HG03060 (cell line): ENCODE measurements at regions not wholly inside any gene's neighbourhood (a gene's known extent, or its start where the extent isn't known, plus 50 kb on each side); places are given as distances from the start of the nearest gene placed in this dataset.

ENCODE experiments used
- ATAC-seq: cut with Tn5 transposase; IDR thresholded peaks from one replicate; pipeline ENCODE4 v1.9.1; 2021; ENCODE audit warnings: low read depth, moderate number of reproducible peaks; ENCODE audit not compliant: unreplicated experiment

DNA sequence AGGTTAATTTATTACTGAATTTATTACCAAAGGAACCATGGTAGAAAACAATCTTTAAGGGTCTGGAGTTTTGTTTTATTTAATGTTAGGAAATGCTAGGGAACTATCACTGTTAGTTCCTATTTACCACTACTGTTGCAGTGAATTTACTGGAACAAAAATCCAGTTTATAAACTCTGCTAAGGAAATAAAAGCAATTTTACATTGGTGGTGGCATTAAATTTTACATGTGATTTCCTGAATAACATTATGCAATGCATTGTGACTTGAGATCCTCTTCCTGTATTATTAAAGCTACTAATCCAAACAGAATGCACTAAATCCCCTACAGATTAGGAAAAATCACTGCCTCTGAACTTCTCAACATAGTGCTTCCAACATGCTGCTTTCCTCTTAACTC lies 599.5 kb upstream of the PTGER4 start:
- no peak for ATAC-seq

DNA sequence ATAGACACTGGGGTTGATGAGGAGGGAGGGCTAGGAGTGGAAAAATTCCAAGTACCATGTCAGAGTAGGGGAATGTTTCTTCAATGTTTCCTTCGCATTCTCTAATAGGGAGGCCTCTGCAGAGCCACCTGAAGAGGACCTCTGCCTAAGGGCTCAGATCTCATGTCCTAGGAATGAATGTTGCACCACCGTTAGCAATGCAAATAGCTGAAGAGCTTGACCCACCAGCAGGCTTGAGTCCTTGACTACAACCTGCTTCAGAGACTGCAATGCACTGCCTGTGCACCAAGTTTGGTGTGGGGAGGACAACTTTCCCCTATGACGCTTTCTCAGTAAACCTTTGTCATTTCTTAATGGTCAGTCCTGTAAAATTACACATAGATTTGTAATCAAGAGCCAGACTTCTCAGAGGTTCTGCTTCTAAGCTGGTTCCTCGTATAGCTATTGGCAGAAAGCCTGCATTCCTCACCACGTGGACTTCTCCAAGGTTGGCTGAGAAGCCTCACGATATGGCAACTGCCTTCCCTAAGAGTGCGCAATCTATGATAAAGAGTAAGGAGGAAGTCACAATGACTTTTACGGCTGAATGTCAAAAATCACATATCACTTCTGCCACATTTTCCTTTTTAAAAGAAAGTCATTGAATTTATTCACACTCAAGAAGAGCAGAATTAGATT lies 600.7 kb upstream of the PTGER4 start:
- ATAC-seq, result no peak

DNA sequence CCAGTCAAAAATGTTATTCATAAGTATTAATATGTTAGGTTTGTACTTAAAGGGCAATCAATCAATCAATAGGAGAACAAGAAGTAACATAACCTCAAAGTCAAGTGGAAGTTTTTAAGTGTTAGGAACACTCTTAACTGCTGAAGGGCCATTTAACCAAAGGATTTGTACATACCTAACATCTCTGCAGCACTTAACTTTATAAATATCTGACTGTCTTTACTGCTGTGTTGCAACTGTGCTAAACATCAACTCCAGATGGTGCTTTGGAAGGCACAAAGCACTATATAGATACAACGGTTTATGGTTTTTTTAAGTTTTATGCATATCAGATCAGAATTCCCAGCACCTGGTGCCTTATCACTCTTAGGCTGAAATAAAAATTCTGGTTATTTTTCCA lies 604.9 kb upstream of the PTGER4 start:
- ATAC-seq, result no peak

DNA sequence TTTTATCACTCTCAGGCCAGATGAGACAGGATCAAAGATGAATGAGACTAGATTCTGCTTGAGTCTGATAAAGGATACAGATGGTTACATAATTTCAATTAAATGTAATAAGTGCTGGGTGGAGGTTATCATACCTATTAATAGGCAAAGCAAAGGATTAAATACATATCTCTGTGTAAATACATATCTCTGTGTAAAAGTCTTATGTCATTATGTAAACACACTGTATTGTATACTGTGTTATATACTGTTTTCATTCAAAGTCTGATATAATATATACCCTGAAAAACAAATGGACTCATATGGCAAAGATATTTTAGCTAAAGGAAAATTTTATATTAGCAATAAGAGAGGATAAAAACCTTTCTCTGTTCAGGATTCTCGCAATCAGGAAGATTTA lies 605.8 kb upstream of the PTGER4 start:
- ATAC-seq, result no peak

DNA sequence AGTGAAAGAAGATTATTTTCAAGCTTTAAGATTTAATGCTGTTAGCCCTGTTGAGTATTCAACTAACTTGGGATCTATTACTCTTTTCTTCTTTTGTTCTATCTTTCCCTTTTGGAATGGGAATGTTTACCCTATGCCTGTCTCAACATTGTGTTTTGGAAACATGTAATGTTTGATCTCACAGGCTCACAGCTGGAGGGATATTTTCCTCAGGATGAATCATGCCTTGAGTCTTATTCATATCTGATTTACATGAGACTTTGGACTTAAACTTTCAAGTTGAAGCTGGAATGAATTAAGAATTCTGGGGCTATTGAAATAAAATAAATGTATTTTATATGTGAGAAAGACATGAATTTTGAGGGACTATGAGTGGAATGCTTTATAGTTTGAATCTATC lies 607.8 kb upstream of the PTGER4 start:
- ATAC-seq, result no peak

DNA sequence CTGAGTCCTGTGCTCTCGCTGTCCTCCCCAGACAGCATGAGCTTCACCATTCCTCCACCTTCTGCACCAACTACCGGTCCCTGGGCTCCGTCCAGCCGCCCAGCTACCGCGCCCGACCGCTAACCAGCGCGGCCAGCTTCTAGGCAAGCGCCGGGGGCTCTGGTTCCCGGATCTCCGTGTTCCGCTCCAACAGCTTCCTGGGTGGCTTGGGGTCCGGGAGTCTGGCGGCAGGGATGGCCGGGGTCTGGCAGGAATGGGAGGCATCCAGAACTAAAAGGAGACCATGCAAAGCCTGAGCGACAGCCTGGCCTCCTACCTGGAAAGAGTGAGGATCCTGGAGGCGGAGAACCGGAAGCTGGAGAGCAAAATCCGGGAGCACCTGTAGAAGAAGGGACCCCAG lies 613.1 kb upstream of the PTGER4 start:
- ATAC-seq, result no peak

DNA sequence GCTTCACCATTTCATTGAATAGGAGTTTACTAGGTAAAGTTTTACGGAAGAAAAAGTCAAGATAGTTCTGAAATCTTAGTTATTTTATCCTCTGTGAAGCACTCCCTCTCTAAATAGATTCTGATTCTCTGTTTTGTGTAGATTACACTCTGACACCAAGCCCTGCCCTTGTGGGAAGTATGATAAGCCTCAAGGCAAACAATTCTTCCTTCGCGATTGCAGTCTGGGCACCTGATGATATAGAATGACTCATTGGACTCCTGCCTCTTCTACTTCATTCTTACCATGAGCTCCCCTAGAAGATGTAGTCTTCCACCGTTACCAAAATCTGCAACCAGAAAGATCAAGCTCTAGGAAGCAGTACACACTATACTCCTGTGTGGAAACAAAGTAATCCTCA lies 626.9 kb upstream of the PTGER4 start:
- ATAC-seq, result no peak

DNA sequence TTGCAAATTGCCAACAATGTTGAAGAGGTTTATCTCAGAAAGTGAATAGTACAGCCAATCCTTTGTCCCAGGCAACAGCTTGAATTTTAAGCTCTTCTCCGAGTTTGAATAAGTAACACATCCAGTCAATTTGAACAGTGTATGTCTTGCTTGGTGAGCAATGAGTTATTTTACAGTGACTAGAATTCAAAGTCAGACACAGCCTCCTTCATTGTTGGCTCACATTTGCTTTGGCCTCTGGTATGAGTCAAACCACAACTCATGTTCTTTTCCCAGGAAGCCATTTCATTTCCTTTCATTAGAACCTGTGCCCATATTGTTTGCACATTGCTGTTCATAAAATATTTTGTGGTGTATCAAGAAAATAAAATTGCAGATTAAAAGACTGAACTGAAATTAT lies 622.0 kb upstream of the DAB2 start:
- ATAC-seq, result no peak

DNA sequence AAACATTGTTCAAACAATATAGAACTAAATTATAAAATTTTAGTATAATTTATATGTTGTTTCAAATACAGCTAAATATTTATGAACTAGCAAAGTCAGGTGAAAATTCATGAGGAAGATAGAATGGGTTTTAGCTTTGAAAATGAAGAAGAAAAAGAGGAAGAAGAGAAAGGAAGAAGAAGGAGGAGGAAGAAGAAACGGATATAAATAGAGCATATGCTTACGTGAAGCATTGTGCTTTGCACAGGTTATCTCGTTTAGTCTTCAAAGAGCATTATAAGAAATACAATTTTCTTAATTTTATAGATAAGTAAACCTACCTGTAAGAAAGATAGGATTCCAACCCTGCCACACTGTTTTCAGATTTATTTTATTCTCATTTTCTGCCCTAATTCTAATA lies 620.6 kb upstream of the DAB2 start:
- ATAC-seq, result no peak

DNA sequence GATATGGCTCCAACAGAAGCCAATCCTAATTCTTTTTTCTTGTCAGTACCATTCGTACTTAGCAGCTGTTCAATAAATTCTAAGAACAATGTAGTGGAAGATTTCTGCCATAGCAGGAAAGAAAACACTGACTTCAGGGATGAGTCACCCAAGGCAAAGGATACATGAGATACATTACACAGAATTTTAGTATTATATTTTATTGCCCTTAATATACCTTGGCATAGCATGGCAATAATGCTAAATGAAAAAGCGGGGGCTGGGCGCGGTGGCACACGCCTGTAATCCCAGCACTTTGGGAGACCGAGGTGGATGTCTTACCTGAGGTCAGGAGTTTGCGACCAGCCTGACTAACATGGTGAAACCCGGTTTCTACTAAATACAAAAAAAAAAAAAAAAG lies 619.1 kb upstream of the DAB2 start:
- no peak for ATAC-seq

DNA sequence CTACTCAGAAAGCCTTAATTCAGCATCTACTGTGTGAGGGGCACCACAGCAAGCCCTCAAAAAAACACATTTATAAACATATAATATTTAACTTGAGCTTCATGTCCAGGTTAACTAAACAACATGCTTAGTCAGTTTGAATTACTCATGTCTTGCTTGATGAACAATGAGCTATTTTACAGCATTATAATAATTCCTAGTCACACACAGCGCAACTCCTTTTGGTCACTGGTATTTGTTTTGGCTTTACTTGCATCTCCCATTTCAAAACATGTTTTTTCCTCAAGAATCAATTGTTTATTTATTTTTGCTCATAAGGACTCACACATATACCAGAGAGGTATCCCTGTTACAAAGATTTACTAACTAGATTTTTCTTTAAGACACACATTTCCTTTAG lies 616.7 kb upstream of the DAB2 start:
- no peak for ATAC-seq

DNA sequence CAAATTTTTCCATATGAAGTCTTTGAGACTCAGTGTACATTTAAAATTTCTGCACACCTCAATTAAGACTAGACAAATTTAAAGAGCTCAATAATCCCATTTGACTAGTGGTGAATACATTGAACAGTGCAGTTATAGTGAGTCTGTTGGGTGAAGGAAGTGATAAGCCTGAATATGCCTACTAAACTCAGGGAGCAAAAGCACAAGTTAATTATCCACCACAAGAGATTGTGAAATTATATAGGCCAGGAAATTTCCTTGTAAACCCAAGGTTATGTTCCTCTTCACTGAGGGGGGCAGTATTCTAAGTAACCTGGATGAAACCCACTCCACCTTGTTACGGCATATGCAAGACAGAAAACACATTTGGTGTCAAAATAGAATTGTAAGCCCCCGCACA lies 612.9 kb upstream of the DAB2 start:
- no peak for ATAC-seq

DNA sequence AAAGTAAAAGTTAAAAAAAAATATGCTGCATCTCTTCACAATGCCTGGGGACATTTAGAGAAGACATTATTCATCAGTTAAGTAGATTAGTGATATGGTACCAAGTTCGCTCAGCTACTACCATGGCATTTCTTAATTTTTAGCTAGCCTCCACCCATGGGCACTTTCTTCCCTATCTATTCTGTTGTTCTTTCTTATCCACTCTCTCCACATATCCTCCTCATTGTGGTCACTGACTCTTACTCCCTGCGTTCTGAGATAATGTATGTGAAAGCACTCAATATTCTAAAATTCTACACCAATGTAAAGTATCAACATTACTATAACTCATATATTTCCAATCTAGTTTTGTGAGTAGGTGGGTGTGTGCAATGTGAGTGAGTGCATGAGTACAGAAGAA lies 609.7 kb upstream of the DAB2 start:
- no peak for ATAC-seq

DNA sequence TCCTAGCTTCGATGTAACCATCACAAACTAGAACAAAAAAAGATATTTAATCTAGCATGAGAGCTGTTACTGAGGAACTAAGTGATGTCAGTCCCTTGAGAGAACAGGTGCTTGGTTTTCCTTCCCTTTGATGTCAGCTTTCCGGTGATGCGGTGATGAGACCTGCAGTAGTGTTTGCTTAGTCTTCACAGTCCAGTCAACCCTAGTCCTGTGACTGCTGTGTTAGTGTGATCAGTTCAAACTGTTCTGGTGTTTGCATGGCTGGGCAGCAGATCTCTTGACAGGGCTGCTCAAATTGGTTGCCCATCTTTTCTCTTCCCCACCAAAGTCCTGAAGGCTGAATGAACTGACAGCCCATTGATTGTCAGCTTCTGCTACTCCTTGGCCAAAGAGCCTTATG lies 608.6 kb upstream of the DAB2 start:
- peak; percentile 93 for ATAC-seq

DNA sequence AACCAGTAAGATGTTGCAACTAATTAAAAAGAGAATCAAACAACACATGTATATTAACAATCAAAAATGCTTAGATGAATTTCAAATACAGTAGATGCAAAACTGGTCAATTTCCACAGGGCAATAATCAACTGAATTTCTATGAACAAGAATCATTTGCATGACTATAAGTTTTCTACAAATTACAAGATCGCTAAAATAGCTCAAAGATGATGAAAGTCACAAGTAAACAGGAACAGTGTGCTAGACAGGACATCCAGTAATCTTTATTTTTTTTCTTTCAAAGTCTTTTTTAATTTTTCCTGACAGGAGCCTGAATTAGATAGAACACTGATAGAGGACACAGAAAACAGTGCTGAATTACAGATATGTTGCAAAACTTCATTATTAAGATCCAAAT lies 608.2 kb upstream of the DAB2 start:
- no peak for ATAC-seq

DNA sequence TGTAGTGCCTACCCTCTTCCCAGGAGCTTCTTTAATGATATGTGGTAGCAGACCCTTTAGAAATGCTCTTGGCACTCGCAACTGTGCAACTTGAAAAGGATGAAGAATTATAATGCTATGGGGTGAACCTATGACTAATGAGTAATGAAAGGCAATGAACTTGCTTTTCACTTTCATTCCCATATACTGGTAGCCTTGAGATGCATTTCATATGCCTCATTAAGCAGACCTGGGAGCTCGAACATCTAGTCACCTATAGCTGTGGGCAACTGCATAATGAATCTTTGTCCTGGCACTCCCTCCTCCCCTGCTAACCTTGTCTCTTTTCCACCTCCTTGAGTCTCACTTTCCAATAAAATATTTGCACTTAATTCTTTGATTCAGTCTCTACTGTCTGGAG lies 605.9 kb upstream of the DAB2 start:
- no peak for ATAC-seq

DNA sequence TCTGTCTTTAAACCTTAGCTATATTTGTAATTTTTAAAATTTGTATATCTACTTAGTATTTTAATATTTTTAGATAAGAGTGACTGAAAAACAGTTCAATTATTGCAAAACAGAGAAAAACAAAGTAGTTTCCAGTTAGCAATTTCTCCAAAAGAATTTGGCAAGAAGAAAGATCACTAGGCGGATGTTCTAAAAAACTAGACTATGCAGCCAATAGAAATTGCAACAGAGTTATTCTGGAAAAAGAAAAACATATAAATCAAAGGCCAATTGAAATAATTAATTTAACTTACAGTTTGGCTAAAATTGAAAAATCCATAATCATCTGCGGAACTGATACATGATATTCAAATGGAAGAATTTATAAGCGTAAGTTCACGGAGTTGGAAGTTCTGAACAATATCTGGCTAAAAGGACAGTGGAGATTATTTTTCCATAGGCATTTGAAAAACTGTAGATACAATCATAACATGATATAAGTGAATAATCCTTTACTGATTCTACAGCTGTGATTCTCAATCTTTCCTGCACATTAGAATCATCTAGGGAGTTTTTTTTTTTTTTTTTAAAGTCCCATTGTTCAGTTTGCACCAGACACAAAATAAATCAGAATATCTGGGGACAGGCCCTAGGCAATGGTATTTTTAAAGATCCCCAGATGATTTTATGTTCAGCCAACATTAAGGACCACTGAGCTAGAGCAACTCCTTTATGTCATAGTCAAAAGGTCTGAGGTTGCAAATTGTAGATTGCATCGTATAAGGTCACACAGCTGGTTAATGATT lies 605.1 kb upstream of the DAB2 start:
- no peak for ATAC-seq

DNA sequence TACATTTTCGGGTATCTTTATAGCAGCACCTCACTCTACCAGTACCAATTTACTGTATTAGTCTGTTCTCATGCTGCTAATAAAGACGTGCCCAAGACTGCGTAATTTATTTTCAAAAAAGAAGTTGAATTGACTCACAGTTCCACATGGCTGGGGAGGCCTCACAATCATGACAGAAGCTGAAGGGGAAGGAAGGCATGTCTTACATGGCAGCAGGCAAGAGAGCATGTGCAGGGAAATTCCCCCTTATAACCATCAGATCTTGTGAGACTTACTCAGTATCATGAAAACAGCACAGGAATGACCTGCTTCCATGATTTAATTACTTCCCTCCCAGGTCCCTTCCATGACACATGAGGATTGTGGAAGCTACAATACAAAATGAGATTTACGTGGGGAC lies 602.6 kb upstream of the DAB2 start:
- no peak for ATAC-seq

DNA sequence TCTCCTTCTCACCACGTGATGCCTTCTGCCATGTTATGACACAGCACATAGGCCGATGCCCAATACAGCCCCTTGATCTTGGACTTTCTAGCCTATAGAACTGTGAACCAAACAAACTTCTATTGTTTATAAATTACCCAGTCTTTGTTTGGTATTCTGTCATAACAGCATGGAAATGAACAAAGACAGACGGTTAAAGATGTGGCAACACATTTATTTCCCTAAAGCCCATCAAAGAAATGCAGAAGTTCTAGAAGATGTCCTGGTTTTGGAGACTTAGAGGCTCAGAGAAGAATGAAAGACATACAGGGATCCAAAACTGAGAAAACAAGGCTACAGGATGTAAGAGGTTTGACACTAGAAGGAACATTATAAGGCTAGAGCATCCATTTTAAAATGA lies 600.8 kb upstream of the DAB2 start:
- ATAC-seq, result no peak

DNA sequence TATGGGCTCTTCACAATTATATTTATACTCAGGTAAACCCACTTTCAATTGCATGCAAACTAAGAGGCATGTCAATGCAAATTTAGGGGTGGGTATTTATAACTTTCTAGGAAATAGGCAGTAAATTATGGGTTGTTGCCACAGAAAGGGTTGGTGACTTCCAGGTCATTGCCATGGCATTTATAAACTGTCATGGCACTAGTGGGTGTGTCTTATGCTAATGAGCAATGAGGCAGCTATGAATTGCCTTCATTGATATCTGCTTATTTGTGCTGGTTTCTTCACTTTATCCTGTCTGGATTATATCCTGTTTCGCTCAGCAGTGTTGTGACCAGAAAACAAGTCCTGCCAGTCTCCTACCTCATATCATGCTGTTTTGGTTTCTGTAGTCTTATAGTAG lies 597.3 kb upstream of the DAB2 start:
- ATAC-seq, result no peak

DNA sequence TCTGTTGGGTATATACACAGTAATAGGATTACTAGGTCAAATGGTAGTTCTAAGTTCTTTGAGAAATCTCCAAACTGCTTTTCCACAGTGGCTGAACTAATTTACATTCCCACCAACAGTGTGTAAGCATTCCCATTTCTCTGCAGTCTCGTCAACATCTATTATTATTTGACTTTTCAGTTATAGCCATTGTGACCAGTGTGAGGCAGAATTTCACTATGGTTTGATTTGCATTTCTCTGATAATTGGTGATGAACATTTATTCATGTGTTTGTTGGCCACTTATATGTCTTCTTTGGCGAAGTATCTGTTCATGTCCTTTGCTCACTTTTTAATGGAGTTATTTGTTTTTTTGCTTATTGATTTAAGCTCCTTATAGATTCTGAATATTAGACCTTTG lies 596.2 kb upstream of the DAB2 start:
- no peak for ATAC-seq

DNA sequence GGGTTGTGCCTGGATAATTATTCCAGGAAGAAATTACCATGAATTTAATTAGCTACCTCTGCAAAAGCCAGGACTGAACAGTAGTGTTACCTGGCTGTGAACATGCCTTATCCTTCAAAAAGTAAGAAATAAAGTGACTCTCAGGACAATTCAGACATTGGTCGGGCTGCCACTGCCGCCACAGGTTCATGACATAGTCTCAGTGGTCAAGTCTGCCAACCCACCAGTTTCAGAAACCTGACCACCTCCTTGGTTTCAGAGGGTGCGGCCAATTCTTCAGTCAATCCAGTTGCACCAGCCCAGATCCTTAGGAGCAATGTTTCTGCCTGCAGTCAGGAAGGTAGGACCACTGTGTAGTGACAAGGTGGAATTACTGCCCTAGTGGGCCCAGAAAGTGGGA lies 593.1 kb upstream of the DAB2 start:
- ATAC-seq, result no peak
